BJ (cell line): ENCODE measurements at regions not wholly inside any gene's neighbourhood (a gene's known extent, or its start where the extent isn't known, plus 50 kb on each side); places are given as distances from the start of the nearest gene placed in this dataset.

Source experiments
- CTCF ChIA-PET: fragments of 350-600 bp; formaldehyde crosslinking; extraction: SDS; loops from one replicate; lab custom pipeline; 2021; ENCODE audit warnings: antibody characterized with exemption, inconsistent platforms; lab: Yijun Ruan, JAX
- POLR2A ChIA-PET: fragments of 300-600 bp; sonication (Branson Sonifier 250); formaldehyde crosslinking; extraction: SDS; loops from one replicate; lab custom pipeline; 2021; ENCODE audit warnings: antibody characterized with exemption; lab: Charles Lee
- DNase-seq: peaks from one replicate; pipeline ENCODE4 v3.0.0-alpha.2; 2011; ENCODE audit warnings: low read depth
- H3K27me3 ChIP-seq: 2 replicates; pipeline ENCODE4 v1.6.0; 2011; ENCODE audit warnings: low read length; ENCODE audit not compliant: control insufficient read depth, insufficient read depth
- H3K36me3 ChIP-seq: 2 replicates; pipeline ENCODE4 v1.5.1; 2011; ENCODE audit warnings: low read length; ENCODE audit not compliant: control insufficient read depth, insufficient read depth
- H3K4me3 ChIP-seq: 2 replicates; pipeline ENCODE4 v1.5.1; 2011; ENCODE audit warnings: low read depth, mild to moderate bottlenecking, control low read depth, low read length
- TF ChIP-seq, protein P1 (sequence below): IDR thresholded peaks from 2 replicates; pipeline ENCODE4 v1.5.1; 2011; ENCODE audit warnings: low read depth, mild to moderate bottlenecking, control low read depth, inconsistent platforms, low read length, moderate library complexity; ENCODE audit not compliant: insufficient read depth

DNA sequence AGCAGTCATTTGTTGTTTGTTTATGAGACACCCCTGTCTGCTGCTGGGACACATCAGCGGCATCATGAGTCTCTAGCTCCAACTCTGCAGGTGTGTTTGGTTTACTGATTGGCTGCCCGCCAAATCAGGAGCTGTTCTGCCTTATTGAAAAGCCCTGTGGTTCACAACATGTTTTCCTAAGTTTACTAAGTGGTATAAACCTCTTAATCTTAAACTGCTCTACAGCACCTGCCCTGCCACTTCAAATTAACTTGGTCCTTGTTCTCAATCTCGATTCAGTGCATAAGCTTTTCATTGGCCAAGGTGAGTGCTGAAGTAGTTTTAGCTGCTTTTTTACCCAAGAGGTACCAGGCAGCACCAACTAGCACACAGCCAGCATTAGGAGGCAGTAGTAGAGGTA, 77.8 kb upstream of the WDR72 start:
- Histone ChIP-seq H3K27me3 (no peaks in the 10 kb centered on the region), H3K36me3 (no peaks in the 10 kb centered on the region), H3K4me3 (no peak overlapping the region)
- POLR2A ChIA-PET: no interaction called here
- TF ChIP-seq, protein P1, sequence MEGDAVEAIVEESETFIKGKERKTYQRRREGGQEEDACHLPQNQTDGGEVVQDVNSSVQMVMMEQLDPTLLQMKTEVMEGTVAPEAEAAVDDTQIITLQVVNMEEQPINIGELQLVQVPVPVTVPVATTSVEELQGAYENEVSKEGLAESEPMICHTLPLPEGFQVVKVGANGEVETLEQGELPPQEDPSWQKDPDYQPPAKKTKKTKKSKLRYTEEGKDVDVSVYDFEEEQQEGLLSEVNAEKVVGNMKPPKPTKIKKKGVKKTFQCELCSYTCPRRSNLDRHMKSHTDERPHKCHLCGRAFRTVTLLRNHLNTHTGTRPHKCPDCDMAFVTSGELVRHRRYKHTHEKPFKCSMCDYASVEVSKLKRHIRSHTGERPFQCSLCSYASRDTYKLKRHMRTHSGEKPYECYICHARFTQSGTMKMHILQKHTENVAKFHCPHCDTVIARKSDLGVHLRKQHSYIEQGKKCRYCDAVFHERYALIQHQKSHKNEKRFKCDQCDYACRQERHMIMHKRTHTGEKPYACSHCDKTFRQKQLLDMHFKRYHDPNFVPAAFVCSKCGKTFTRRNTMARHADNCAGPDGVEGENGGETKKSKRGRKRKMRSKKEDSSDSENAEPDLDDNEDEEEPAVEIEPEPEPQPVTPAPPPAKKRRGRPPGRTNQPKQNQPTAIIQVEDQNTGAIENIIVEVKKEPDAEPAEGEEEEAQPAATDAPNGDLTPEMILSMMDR: no peak
- CTCF ChIA-PET: no interaction called here
- DNase-seq: no peak

DNA sequence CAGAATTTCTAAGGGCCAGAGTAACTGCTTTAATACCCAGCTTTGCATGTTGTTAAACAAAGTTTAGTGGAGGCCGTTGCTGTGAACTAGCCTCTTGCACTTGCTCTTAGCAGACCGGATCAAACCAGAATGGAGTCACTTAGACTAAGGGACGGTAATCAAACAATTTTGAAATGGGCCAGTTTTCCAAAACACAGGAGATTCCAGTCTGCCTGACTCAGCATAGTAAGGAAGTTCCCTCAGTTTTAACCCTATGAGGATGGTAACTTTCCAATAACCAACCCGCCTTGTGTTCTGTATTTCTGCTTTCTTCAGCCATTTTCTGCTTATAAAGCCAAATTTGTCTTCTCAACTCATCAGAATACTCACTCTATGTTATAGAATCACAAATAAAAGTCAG, 77.2 kb upstream of the WDR72 start:
- Histone ChIP-seq H3K4me3 (no peak overlapping the region), H3K36me3 (no peaks in the 10 kb centered on the region), H3K27me3 (no peaks in the 10 kb centered on the region)
- POLR2A ChIA-PET: no interaction called here
- TF ChIP-seq, protein P1: no peak
- CTCF ChIA-PET: no interaction called here
- DNase-seq: no peak

- Histone ChIP-seq H3K4me3 (no peak overlapping the region), H3K36me3 (no peaks in the 10 kb centered on the region), H3K27me3 (no peaks in the 10 kb centered on the region)
- TF ChIP-seq, protein P1: no peak
- ChIA-PET POLR2A (no interaction called here), CTCF (no interaction called here)
- DNase-seq: no peak
Observed at GRCh38 chr15:53835309-53835708, 75.8 kb upstream of the WDR72 start.

- no peak for DNase-seq
- Histone ChIP-seq H3K36me3 (no peaks in the 10 kb centered on the region), H3K27me3 (no peaks in the 10 kb centered on the region), H3K4me3 (no peak overlapping the region)
- TF ChIP-seq, protein P1: no peak
- CTCF ChIA-PET: no interaction called here
- POLR2A ChIA-PET: no interaction called here
Observed at GRCh38 chr15:53834214-53834613, 74.8 kb upstream of the WDR72 start.

DNA sequence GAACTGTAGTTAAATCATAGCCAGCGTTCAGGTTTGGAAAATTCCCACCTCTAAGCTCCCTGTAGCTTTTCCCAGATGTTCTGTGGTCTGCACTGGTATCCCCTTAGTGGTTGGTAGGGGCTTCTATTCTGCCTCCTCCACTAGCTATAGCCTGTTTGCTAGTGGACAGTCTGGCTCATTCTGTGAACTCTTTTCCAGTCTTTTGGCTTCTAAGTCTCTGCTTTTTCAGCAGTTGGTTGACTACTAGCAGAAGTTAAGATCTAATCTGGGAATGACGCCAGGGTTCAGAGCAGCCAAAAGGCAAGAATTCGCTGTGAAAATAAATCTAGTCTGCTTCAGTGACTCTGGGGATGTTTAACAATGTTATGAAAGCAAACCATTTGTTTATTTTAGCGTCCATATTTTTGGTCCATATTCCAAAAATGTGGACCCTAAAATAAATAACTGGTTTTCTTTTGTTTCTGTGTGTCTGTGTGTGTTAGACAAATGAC, 73.7 kb upstream of the WDR72 start:
- TF ChIP-seq, protein P1: no peak
- no peak overlapping the region for H3K4me3 ChIP-seq
- DNase-seq: no peak
- H3K27me3 ChIP-seq: no peaks in the 10 kb centered on the region
- ChIA-PET CTCF (interaction anchor here (0.7 kb wide), 1 partner anchor 10 kb away, joined by 3 read pairs; no protein-coding TSS in a partner anchor), POLR2A (no interaction called here)
- H3K36me3 ChIP-seq: no peaks in the 10 kb centered on the region
